ENCODE measurements at regions not wholly inside any gene's neighbourhood (a gene's known extent, or its start where the extent isn't known, plus 50 kb on each side); places are given as distances from the start of the nearest gene placed in this dataset.

GRCh38 chr3:176697284-176697889 lies 499.9 kb downstream of the TBL1XR1 start:
- TF ChIP-seq CTCF (IDR thresholded peaks at IDR 0.05), result no peak
- TF ChIP-seq POLR2A (IDR thresholded peaks at IDR 0.05), result no peak
